Neural cell (in vitro differentiated cells): ENCODE measurements at regions not wholly inside any gene's neighbourhood (a gene's known extent, or its start where the extent isn't known, plus 50 kb on each side); places are given as distances from the start of the nearest gene placed in this dataset.

ENCODE experiments used
- H2AFZ ChIP-seq: fragments of 200-600, 300-800 bp; sonication (generic), shearing (Covaris generic); 2 replicates; pipeline ENCODE4 v1.6.0; 2014; ENCODE audit warnings: low read depth, mild to moderate bottlenecking, antibody characterized with exemption, low read length, moderate library complexity
- H3F3A ChIP-seq: fragments of 200-600 bp; shearing (Covaris generic); 2 replicates; pipeline ENCODE4 v1.6.1; 2016; ENCODE audit warnings: mild to moderate bottlenecking, moderate library complexity, mixed read lengths, antibody characterized with exemption, low read length; ENCODE audit not compliant: insufficient read depth, poor library complexity, severe bottlenecking
- H3K27ac ChIP-seq: fragments of 200-600, 300-800 bp; sonication (generic), shearing (Covaris generic); 2 replicates; pipeline ENCODE4 v1.5.1; 2014; ENCODE audit warnings: mild to moderate bottlenecking, low read length, moderate library complexity
- H3K27me3 ChIP-seq: fragments of 300-800, 200-600 bp; sonication (generic), shearing (Covaris generic); 2 replicates; pipeline ENCODE4 v1.6.0; 2014; ENCODE audit warnings: mild to moderate bottlenecking, low read depth, low read length, moderate library complexity; ENCODE audit not compliant: insufficient read depth
- H3K36me3 ChIP-seq: fragments of 300-800, 200-600 bp; sonication (generic), shearing (Covaris generic); 2 replicates; pipeline ENCODE4 v1.5.1; 2014; ENCODE audit warnings: mild to moderate bottlenecking, antibody characterized with exemption, low read length, moderate library complexity; ENCODE audit not compliant: insufficient read depth
- H3K4me2 ChIP-seq: fragments of 300-800, 200-600 bp; sonication (generic), shearing (Covaris generic); 2 replicates; pipeline ENCODE4 v1.6.0; 2014; ENCODE audit warnings: mild to moderate bottlenecking, low read length
- H3K4me3 ChIP-seq: fragments of 300-800, 200-600 bp; sonication (generic), shearing (Covaris generic); 2 replicates; pipeline ENCODE4 v1.5.1; 2014; ENCODE audit warnings: mild to moderate bottlenecking, low read length, moderate library complexity
- H3K79me2 ChIP-seq: fragments of 200-600 bp; shearing (Covaris generic); replicated peaks from 2 replicates; pipeline ENCODE4 v1.6.0; 2014; ENCODE audit warnings: mild to moderate bottlenecking, low read length, moderate library complexity; ENCODE audit not compliant: insufficient read depth
- H3K9ac ChIP-seq: fragments of 300-800, 200-600 bp; sonication (generic), shearing (Covaris generic); 2 replicates; pipeline ENCODE4 v1.6.1; 2016; ENCODE audit warnings: mild to moderate bottlenecking, low read length, mixed read lengths
- H3K9me2 ChIP-seq: fragments of 200-600 bp; shearing (Covaris generic); 2 replicates; pipeline ENCODE4 v1.6.1; 2016; ENCODE audit warnings: mild to moderate bottlenecking, low read length, mixed read lengths; ENCODE audit not compliant: insufficient read depth
- H3K9me3 ChIP-seq: fragments of 200-600, 300-800 bp; sonication (generic), shearing (Covaris generic); 2 replicates; pipeline ENCODE4 v1.6.1; 2016; ENCODE audit warnings: mild to moderate bottlenecking, mixed run types, low read length, moderate library complexity, mixed read lengths
- H4K20me1 ChIP-seq: fragments of 200-600 bp; shearing (Covaris generic); 2 replicates; pipeline ENCODE4 v1.6.1; 2016; ENCODE audit warnings: mild to moderate bottlenecking, mixed run types; ENCODE audit not compliant: insufficient read depth
- EP300 ChIP-seq: fragments of 450-650 bp; conservative IDR thresholded peaks from 2 replicates; pipeline ENCODE4 v1.6.1; 2014; ENCODE audit warnings: antibody characterized with exemption, mild to moderate bottlenecking, moderate library complexity; ENCODE audit not compliant: poor library complexity, severe bottlenecking
- EZH2 ChIP-seq: fragments of 200-600, 300-800 bp; shearing (Covaris generic), sonication (generic); IDR thresholded peaks from 2 replicates; pipeline ENCODE4 v1.6.1; 2014; ENCODE audit warnings: antibody characterized with exemption, low read length, borderline replicate concordance, mild to moderate bottlenecking; ENCODE audit not compliant: insufficient read depth, poor library complexity, severe bottlenecking
- MXI1 ChIP-seq: fragments of 450-650 bp; conservative IDR thresholded peaks from 2 replicates; pipeline ENCODE4 v1.6.1; 2014; ENCODE audit warnings: antibody characterized with exemption, mild to moderate bottlenecking; ENCODE audit not compliant: poor library complexity, severe bottlenecking
- POLR2AphosphoS5 ChIP-seq: IDR thresholded peaks from 2 replicates; pipeline ENCODE4 v1.6.1; 2012
- RAD21 ChIP-seq: fragments of 450-650 bp; conservative IDR thresholded peaks from 2 replicates; pipeline ENCODE4 v1.6.1; 2014; ENCODE audit warnings: antibody characterized with exemption, mild to moderate bottlenecking, moderate library complexity
- SMC3 ChIP-seq: fragments of 450-650 bp; conservative IDR thresholded peaks from 2 replicates; pipeline ENCODE4 v1.6.1; 2014; ENCODE audit warnings: antibody characterized with exemption, mild to moderate bottlenecking, moderate library complexity; ENCODE audit not compliant: poor library complexity
- TAF1 ChIP-seq: IDR thresholded peaks from 2 replicates; pipeline ENCODE4 v1.6.1; 2012; ENCODE audit warnings: low read depth
- TF ChIP-seq, protein P1 (sequence below): fragments of 450-650 bp; IDR thresholded peaks from 2 replicates; pipeline ENCODE4 v1.5.1; 2014; ENCODE audit warnings: antibody characterized with exemption, mild to moderate bottlenecking, moderate library complexity; ENCODE audit not compliant: poor library complexity, severe bottlenecking
- TF ChIP-seq, protein P2 (sequence below): IDR thresholded peaks from 2 replicates; pipeline ENCODE4 v1.6.1; 2012; ENCODE audit warnings: borderline replicate concordance

DNA sequence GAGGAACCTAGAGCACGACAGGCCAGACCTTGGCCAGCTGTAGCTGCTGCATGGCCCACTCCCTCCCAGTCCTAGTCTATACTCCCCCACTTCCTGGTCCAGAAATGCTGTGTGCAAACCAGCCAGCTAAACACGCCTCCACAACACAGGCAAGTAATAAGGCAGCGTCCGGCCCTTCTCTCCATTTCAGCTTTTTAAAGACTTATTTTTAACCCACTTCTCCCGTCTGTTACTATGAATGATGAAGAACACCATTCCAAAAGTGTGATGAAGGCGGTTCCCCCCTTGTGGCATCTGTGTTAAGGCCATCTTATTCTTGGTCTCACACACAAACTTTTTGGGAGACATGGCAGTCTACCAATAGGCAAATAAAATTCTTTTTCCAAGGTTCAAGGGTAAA, 164.1 kb upstream of the CHRNA7 start:
- Histone ChIP-seq H3K4me3 (no peak overlapping the region), H2AFZ (no peak overlapping the region), H3K9me3 (no peaks in the 10 kb centered on the region), H3K9ac (no peak overlapping the region), H4K20me1 (no peaks in the 10 kb centered on the region), H3F3A (no peaks in the 10 kb centered on the region), H3K9me2 (no peaks in the 10 kb centered on the region), H3K4me2 (no peak overlapping the region), H3K79me2 (no peaks in the 10 kb centered on the region), H3K27ac (no peak overlapping the region), H3K27me3 (no peaks in the 10 kb centered on the region), H3K36me3 (no peaks in the 10 kb centered on the region)
- TF ChIP-seq MXI1: no peak
- TF ChIP-seq POLR2AphosphoS5: no peak
- no peak for TF ChIP-seq TAF1
- no peak for TF ChIP-seq SMC3
- TF ChIP-seq EP300: no peak
- TF ChIP-seq RAD21: no peak
- TF ChIP-seq, protein P1, sequence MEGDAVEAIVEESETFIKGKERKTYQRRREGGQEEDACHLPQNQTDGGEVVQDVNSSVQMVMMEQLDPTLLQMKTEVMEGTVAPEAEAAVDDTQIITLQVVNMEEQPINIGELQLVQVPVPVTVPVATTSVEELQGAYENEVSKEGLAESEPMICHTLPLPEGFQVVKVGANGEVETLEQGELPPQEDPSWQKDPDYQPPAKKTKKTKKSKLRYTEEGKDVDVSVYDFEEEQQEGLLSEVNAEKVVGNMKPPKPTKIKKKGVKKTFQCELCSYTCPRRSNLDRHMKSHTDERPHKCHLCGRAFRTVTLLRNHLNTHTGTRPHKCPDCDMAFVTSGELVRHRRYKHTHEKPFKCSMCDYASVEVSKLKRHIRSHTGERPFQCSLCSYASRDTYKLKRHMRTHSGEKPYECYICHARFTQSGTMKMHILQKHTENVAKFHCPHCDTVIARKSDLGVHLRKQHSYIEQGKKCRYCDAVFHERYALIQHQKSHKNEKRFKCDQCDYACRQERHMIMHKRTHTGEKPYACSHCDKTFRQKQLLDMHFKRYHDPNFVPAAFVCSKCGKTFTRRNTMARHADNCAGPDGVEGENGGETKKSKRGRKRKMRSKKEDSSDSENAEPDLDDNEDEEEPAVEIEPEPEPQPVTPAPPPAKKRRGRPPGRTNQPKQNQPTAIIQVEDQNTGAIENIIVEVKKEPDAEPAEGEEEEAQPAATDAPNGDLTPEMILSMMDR: no peak
- no peak for TF ChIP-seq EZH2
- TF ChIP-seq, protein P2, sequence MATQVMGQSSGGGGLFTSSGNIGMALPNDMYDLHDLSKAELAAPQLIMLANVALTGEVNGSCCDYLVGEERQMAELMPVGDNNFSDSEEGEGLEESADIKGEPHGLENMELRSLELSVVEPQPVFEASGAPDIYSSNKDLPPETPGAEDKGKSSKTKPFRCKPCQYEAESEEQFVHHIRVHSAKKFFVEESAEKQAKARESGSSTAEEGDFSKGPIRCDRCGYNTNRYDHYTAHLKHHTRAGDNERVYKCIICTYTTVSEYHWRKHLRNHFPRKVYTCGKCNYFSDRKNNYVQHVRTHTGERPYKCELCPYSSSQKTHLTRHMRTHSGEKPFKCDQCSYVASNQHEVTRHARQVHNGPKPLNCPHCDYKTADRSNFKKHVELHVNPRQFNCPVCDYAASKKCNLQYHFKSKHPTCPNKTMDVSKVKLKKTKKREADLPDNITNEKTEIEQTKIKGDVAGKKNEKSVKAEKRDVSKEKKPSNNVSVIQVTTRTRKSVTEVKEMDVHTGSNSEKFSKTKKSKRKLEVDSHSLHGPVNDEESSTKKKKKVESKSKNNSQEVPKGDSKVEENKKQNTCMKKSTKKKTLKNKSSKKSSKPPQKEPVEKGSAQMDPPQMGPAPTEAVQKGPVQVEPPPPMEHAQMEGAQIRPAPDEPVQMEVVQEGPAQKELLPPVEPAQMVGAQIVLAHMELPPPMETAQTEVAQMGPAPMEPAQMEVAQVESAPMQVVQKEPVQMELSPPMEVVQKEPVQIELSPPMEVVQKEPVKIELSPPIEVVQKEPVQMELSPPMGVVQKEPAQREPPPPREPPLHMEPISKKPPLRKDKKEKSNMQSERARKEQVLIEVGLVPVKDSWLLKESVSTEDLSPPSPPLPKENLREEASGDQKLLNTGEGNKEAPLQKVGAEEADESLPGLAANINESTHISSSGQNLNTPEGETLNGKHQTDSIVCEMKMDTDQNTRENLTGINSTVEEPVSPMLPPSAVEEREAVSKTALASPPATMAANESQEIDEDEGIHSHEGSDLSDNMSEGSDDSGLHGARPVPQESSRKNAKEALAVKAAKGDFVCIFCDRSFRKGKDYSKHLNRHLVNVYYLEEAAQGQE: no peak

DNA sequence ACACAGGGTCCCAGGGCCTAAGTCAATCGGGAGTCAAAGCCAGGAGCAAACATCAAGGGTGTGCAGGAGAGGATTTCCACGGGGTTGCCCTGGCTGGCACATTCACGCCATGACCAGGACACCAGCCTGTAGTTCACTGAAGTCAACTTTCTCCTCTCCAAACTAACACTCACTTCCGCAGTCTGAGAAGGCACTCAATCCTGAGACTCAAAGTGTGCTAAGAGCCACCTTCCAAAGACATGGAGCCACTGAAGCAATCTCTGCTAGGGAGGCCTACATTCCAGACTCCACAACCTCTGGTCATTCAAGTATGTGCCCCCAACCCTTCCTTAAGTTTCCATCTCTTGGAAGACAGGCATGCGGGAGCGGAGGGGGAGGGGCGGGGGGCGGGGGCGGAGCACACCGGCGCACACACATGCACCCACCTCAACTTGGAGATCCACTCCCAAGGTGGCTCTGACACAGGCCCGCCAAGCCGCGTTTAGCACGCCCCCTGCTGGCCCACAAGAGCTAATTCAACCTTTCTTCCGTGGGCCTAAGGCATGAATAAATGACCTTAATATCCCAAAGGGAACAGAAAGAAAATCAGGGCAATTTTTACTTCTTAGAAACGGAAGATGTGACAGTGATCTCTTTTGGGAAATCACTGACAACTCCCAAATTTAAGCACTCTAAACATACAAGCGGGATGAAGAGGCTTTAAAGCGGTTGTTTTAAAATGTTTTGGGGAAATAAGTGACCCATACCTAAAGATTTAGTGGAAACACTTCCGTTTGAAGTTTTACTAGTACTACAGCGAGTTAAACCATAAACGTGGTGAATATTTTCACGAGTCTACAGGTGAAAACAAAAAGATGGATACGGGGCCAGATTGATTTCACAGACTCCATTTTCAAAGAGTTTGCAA, 162.5 kb upstream of the CHRNA7 start:
- H3K79me2 ChIP-seq: no peaks in the 10 kb centered on the region
- H3K4me2 ChIP-seq: no peak overlapping the region
- no peaks in the 10 kb centered on the region for H3K9me2 ChIP-seq
- H2AFZ ChIP-seq: no peak overlapping the region
- H4K20me1 ChIP-seq: no peaks in the 10 kb centered on the region
- H3F3A ChIP-seq: no peaks in the 10 kb centered on the region
- H3K4me3 ChIP-seq: no peak overlapping the region
- no peak overlapping the region for H3K27ac ChIP-seq
- no peaks in the 10 kb centered on the region for H3K27me3 ChIP-seq
- no peaks in the 10 kb centered on the region for H3K36me3 ChIP-seq
- TF ChIP-seq TAF1: no peak
- TF ChIP-seq, protein P1: peak; percentile 69
- peak; percentile 60 for TF ChIP-seq RAD21
- no peak for TF ChIP-seq EZH2
- TF ChIP-seq EP300: no peak
- no peak for TF ChIP-seq POLR2AphosphoS5
- no peak for TF ChIP-seq MXI1
- TF ChIP-seq SMC3: peak; percentile 60
- no peak overlapping the region for H3K9ac ChIP-seq
- no peaks in the 10 kb centered on the region for H3K9me3 ChIP-seq
